ENCODE measurements at regions not wholly inside any gene's neighbourhood (a gene's known extent, or its start where the extent isn't known, plus 50 kb on each side); places are given as distances from the start of the nearest gene placed in this dataset.

- no peak for TF ChIP-seq BCL3 (IDR thresholded peaks at IDR 0.05; ENCODE audit: borderline replicate concordance, insufficient read depth, low read depth, low read length, poor library complexity, severe bottlenecking)
- TF ChIP-seq ZNF24 (IDR thresholded peaks at IDR 0.05) = no peak
- no peak for TF ChIP-seq ELK1 (IDR thresholded peaks at IDR 0.05; ENCODE audit: low read depth, low read length)
- TF ChIP-seq ZNF217 (IDR thresholded peaks at IDR 0.05) = peak; percentile 60; the same call in 1 of the 2 replicates
- TF ChIP-seq EP300 (IDR thresholded peaks at IDR 0.05; ENCODE audit: borderline replicate concordance in 1 of 2, control insufficient read depth in 1 of 2, low read depth in 2 of 2, low read length in 2 of 2) = no peak
- TF ChIP-seq ZNF687 (IDR thresholded peaks at IDR 0.05) = peak; percentile 27; the same call in 1 of the 2 replicates
- 0 out of 2 replicates have a peak, but pooled peaks have one; percentile 13 for TF ChIP-seq MEF2A (IDR thresholded peaks at IDR 0.05; ENCODE audit: insufficient read depth, low read depth, low read length)
- peak; percentile 26; the same call in 1 of the 2 replicates for TF ChIP-seq MAX (IDR thresholded peaks at IDR 0.05; ENCODE audit: low read depth, low read length)
- TF ChIP-seq NFIC (IDR thresholded peaks at IDR 0.05; ENCODE audit: low read depth, low read length) = no peak; the same call in 1 of the 2 replicates
- TF ChIP-seq ZSCAN29 (IDR thresholded peaks at IDR 0.05) = no peak
- 0 out of 2 replicates have a peak, but pooled peaks have one; percentile 3 for TF ChIP-seq NR2F1 (conservative IDR thresholded peaks at IDR 0.05)
- 0 out of 4 replicates have a peak, but pooled peaks of 1 of the 2 experiments have one; percentile 5 for TF ChIP-seq IKZF2 (IDR thresholded peaks at IDR 0.05)
- TF ChIP-seq EED (IDR thresholded peaks at IDR 0.05; ENCODE audit: low read depth) = no peak
- no peak for TF ChIP-seq SRF (IDR thresholded peaks at IDR 0.05; ENCODE audit: low read depth in 2 of 2, low read length in 2 of 2)
- no peak for TF ChIP-seq NFYB (IDR thresholded peaks at IDR 0.05; ENCODE audit: insufficient read depth, low read depth, low read length)
- no peak for TF ChIP-seq BCL11A (IDR thresholded peaks at IDR 0.05; ENCODE audit: low read depth, low read length)
- no peak for TF ChIP-seq FOXK2 (IDR thresholded peaks at IDR 0.05)
- no peak for TF ChIP-seq E2F8 (IDR thresholded peaks at IDR 0.05; ENCODE audit: low read depth, partially characterized antibody)
- peak; percentile 77 for TF ChIP-seq SMARCA5 (IDR thresholded peaks at IDR 0.05)
- no peak for TF ChIP-seq POLR2AphosphoS2 (IDR thresholded peaks at IDR 0.05; ENCODE audit: low read depth, low read length)
Observed at GRCh38 chr2:213233438-213234330, 50.6 kb upstream of the SPAG16 start (continued).

Measured in GM12878 (cell line).